HG03342 (cell line): ENCODE measurements at regions not wholly inside any gene's neighbourhood (a gene's known extent, or its start where the extent isn't known, plus 50 kb on each side); places are given as distances from the start of the nearest gene placed in this dataset.

Source experiments
- ATAC-seq: cut with Tn5 transposase; IDR thresholded peaks from one replicate; pipeline ENCODE4 v1.9.1; 2021; ENCODE audit warnings: mild to moderate bottlenecking, moderate library complexity; ENCODE audit not compliant: unreplicated experiment

GRCh38 chr6:74145931-74146330 is 449.9 kb downstream of the CD109 start:
- no peak for ATAC-seq

GRCh38 chr6:74137911-74138310 is 441.9 kb downstream of the CD109 start:
- ATAC-seq, result no peak

GRCh38 chr6:74134327-74134726 is 438.3 kb downstream of the CD109 start:
- no peak for ATAC-seq

- ATAC-seq, result no peak
Measured at GRCh38 chr6:74133073-74133472, 437.1 kb downstream of the CD109 start.

- ATAC-seq, result no peak
Measured at GRCh38 chr6:74130641-74131040, 434.6 kb downstream of the CD109 start.

GRCh38 chr6:74128536-74128935 is 432.5 kb downstream of the CD109 start:
- ATAC-seq, result no peak

GRCh38 chr6:74117113-74117512 is 421.1 kb downstream of the CD109 start:
- ATAC-seq, result no peak

- ATAC-seq, result no peak
Measured at GRCh38 chr6:74115674-74116073, 419.7 kb downstream of the CD109 start.

GRCh38 chr6:74114428-74114827 is 418.4 kb downstream of the CD109 start:
- no peak for ATAC-seq

- no peak for ATAC-seq
Measured at GRCh38 chr6:74113901-74114300, 417.9 kb downstream of the CD109 start.

GRCh38 chr6:74103417-74103816 is 407.4 kb downstream of the CD109 start:
- no peak for ATAC-seq

GRCh38 chr6:74100719-74101287 is 404.8 kb downstream of the CD109 start:
- ATAC-seq, result no peak

- ATAC-seq, result no peak
Measured at GRCh38 chr6:74096329-74096728, 400.3 kb downstream of the CD109 start.

GRCh38 chr6:74093361-74093760 is 397.4 kb downstream of the CD109 start:
- ATAC-seq, result no peak

GRCh38 chr6:74091794-74092157 is 395.8 kb downstream of the CD109 start:
- no peak for ATAC-seq

GRCh38 chr6:74091136-74091793 is 395.3 kb downstream of the CD109 start:
- peak; percentile 70 for ATAC-seq

GRCh38 chr6:74087899-74088298 is 391.9 kb downstream of the CD109 start:
- no peak for ATAC-seq

- no peak for ATAC-seq
Measured at GRCh38 chr6:74075896-74076295, 379.9 kb downstream of the CD109 start.

GRCh38 chr6:74075323-74075722 is 379.3 kb downstream of the CD109 start:
- no peak for ATAC-seq

- no peak for ATAC-seq
Measured at GRCh38 chr6:74074645-74075044, 378.6 kb downstream of the CD109 start.

- no peak for ATAC-seq
Measured at GRCh38 chr6:74073999-74074398, 378.0 kb downstream of the CD109 start.

GRCh38 chr6:74073429-74073828 is 377.4 kb downstream of the CD109 start:
- no peak for ATAC-seq

GRCh38 chr6:74071214-74071613 is 375.2 kb downstream of the CD109 start:
- ATAC-seq, result no peak
